ENCODE measurements at regions not wholly inside any gene's neighbourhood (a gene's known extent, or its start where the extent isn't known, plus 50 kb on each side); places are given as distances from the start of the nearest gene placed in this dataset.

DNA sequence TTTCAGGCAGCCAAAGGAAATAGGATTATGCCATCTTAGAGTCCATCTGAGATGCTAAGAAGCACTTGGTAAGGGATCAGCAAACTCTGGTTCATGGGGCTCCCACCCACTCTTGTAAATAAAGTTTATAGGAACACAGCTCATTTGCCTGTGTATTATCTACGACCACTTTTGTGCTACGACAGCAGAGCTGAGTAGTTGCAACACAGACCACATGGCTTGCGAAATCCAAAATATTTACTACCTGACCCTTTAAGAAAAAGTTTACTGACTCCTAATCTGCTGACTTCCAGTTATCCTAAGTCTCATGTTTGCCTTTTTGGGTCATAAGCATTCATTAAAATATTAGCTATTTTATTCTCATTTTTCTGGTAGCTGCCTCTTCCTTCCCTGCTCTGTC lies 859.0 kb downstream of the QKI start:
- TF ChIP-seq, protein P1, sequence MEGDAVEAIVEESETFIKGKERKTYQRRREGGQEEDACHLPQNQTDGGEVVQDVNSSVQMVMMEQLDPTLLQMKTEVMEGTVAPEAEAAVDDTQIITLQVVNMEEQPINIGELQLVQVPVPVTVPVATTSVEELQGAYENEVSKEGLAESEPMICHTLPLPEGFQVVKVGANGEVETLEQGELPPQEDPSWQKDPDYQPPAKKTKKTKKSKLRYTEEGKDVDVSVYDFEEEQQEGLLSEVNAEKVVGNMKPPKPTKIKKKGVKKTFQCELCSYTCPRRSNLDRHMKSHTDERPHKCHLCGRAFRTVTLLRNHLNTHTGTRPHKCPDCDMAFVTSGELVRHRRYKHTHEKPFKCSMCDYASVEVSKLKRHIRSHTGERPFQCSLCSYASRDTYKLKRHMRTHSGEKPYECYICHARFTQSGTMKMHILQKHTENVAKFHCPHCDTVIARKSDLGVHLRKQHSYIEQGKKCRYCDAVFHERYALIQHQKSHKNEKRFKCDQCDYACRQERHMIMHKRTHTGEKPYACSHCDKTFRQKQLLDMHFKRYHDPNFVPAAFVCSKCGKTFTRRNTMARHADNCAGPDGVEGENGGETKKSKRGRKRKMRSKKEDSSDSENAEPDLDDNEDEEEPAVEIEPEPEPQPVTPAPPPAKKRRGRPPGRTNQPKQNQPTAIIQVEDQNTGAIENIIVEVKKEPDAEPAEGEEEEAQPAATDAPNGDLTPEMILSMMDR (IDR thresholded peaks at IDR 0.05; ENCODE audit: insufficient read depth, low read length, poor library complexity, severe bottlenecking) = no peak
- no peak for TF ChIP-seq EZH2phosphoT487 (conservative IDR thresholded peaks at IDR 0.05; ENCODE audit: low read length)
- Histone ChIP-seq H3K36me3 (ENCODE audit: low read length) (no peaks in the 10 kb centered on the region), H3K27me3 (ENCODE audit: low read length) (no peaks in the 10 kb centered on the region), H3K27ac (ENCODE audit: low read depth, low read length) (no peak overlapping the region), H3K4me3 (ENCODE audit: insufficient read depth, low read length, poor library complexity, severe bottlenecking) (no peak overlapping the region), H3F3A (ENCODE audit: insufficient read depth) (no peaks in the 10 kb centered on the region), H3K9me2 (replicated peaks; ENCODE audit: insufficient read depth, low read length) (no peaks in the 10 kb centered on the region), H4K20me1 (ENCODE audit: low read depth, low read length) (no peaks in the 10 kb centered on the region), H3K9ac (ENCODE audit: low read length) (no peak overlapping the region), H2AFZ (ENCODE audit: low read depth, low read length, severe bottlenecking) (no peak overlapping the region), H3K9me3 (ENCODE audit: insufficient read depth, low read length) (no peaks in the 10 kb centered on the region), H3K4me2 (ENCODE audit: low read depth, low read length, poor library complexity, severe bottlenecking) (no peak overlapping the region), H3K79me2 (ENCODE audit: insufficient read depth, low read length) (no peaks in the 10 kb centered on the region)

DNA sequence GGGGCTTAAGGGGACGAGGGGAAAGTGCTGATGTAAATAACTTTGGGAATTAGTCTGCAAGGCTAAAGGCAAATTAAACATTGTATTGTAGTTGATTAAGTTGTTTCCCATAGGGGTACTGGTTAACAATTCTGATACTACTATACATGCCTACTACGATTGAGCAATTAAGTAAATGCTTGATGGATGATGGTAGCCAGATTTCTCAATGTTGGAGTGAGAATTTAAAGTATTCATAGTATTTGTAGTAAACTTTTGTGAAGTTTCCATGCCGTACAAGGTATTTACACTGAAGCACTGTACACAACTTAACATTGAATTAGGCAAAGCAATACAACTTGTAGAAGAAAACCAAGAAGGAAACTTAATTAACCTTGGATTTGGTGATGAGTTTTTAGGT lies 852.3 kb downstream of the QKI start:
- Histone ChIP-seq H3K4me3 (ENCODE audit: insufficient read depth, low read length, poor library complexity, severe bottlenecking) (no peak overlapping the region), H4K20me1 (ENCODE audit: low read depth, low read length) (no peaks in the 10 kb centered on the region), H3K9me3 (ENCODE audit: insufficient read depth, low read length) (no peaks in the 10 kb centered on the region), H3F3A (ENCODE audit: insufficient read depth) (no peaks in the 10 kb centered on the region), H3K79me2 (ENCODE audit: insufficient read depth, low read length) (no peaks in the 10 kb centered on the region), H3K27ac (ENCODE audit: low read depth, low read length) (no peak overlapping the region), H3K36me3 (ENCODE audit: low read length) (no peaks in the 10 kb centered on the region), H2AFZ (ENCODE audit: low read depth, low read length, severe bottlenecking) (no peak overlapping the region), H3K9me2 (replicated peaks; ENCODE audit: insufficient read depth, low read length) (no peaks in the 10 kb centered on the region), H3K9ac (ENCODE audit: low read length) (no peak overlapping the region), H3K4me2 (ENCODE audit: low read depth, low read length, poor library complexity, severe bottlenecking) (no peak overlapping the region), H3K27me3 (ENCODE audit: low read length) (no peaks in the 10 kb centered on the region)
- TF ChIP-seq, protein P1 (IDR thresholded peaks at IDR 0.05; ENCODE audit: insufficient read depth, low read length, poor library complexity, severe bottlenecking) = no peak
- no peak for TF ChIP-seq EZH2phosphoT487 (conservative IDR thresholded peaks at IDR 0.05; ENCODE audit: low read length)

DNA sequence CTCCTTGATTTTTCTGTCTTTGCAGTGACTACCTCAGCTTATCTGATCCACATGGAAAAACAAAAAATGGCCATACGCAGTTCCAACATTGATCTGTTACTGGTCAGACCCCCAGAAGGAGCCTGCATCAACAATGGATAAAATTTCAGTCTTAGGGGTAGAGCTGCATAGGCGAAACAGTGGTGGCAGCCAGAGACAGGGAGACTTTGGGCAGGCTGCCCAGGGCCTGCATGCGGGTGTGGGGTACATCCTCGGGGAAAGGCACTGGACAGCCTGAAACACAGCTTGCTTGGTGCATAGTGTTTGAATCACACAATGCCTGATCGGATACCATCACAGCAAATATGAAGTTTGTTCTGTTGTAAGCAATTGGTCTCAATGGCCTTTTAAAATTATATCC lies 847.8 kb downstream of the QKI start:
- no peak overlapping the region for H3K4me2 ChIP-seq (ENCODE audit: low read depth, low read length, poor library complexity, severe bottlenecking)
- H3K27ac ChIP-seq (ENCODE audit: low read depth, low read length) = no peak overlapping the region
- H3K9me2 ChIP-seq (replicated peaks; ENCODE audit: insufficient read depth, low read length) = no peaks in the 10 kb centered on the region
- H4K20me1 ChIP-seq (ENCODE audit: low read depth, low read length) = no peaks in the 10 kb centered on the region
- no peaks in the 10 kb centered on the region for H3K9me3 ChIP-seq (ENCODE audit: insufficient read depth, low read length)
- H3K4me3 ChIP-seq (ENCODE audit: insufficient read depth, low read length, poor library complexity, severe bottlenecking) = no peak overlapping the region
- no peak overlapping the region for H2AFZ ChIP-seq (ENCODE audit: low read depth, low read length, severe bottlenecking)
- H3F3A ChIP-seq (ENCODE audit: insufficient read depth) = no peaks in the 10 kb centered on the region
- H3K36me3 ChIP-seq (ENCODE audit: low read length) = no peaks in the 10 kb centered on the region
- TF ChIP-seq, protein P1 (IDR thresholded peaks at IDR 0.05; ENCODE audit: insufficient read depth, low read length, poor library complexity, severe bottlenecking) = no peak
- no peak for TF ChIP-seq EZH2phosphoT487 (conservative IDR thresholded peaks at IDR 0.05; ENCODE audit: low read length)
- H3K9ac ChIP-seq (ENCODE audit: low read length) = no peak overlapping the region
- no peaks in the 10 kb centered on the region for H3K27me3 ChIP-seq (ENCODE audit: low read length)
- no peaks in the 10 kb centered on the region for H3K79me2 ChIP-seq (ENCODE audit: insufficient read depth, low read length)

DNA sequence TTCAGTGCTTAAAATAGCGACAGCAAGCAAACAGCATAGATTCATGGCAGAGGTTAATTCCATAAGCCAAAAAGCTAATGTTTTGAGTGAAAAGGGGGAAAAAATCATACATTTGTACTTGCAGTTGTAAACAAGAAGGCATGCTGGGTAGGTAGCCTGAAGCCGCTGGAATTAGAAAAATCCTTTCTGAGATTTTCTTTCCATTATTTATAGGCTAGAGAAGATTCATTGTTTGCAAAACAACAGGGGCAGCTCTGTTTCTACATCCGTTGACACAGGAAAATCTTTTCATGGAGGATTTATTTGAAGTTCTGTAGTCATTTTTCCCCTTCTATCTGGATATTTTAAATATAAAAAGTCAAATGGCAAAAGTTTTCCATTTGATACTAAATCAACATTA lies 843.9 kb downstream of the QKI start:
- H3K36me3 ChIP-seq (ENCODE audit: low read length) = no peaks in the 10 kb centered on the region
- H3K9me3 ChIP-seq (ENCODE audit: insufficient read depth, low read length) = no peaks in the 10 kb centered on the region
- no peaks in the 10 kb centered on the region for H3K9me2 ChIP-seq (replicated peaks; ENCODE audit: insufficient read depth, low read length)
- H3K9ac ChIP-seq (ENCODE audit: low read length) = no peak overlapping the region
- no peak overlapping the region for H2AFZ ChIP-seq (ENCODE audit: low read depth, low read length, severe bottlenecking)
- H3K4me3 ChIP-seq (ENCODE audit: insufficient read depth, low read length, poor library complexity, severe bottlenecking) = no peak overlapping the region
- no peaks in the 10 kb centered on the region for H3K79me2 ChIP-seq (ENCODE audit: insufficient read depth, low read length)
- no peaks in the 10 kb centered on the region for H3K27me3 ChIP-seq (ENCODE audit: low read length)
- H3K27ac ChIP-seq (ENCODE audit: low read depth, low read length) = no peak overlapping the region
- no peak overlapping the region for H3K4me2 ChIP-seq (ENCODE audit: low read depth, low read length, poor library complexity, severe bottlenecking)
- H3F3A ChIP-seq (ENCODE audit: insufficient read depth) = no peaks in the 10 kb centered on the region
- no peak for TF ChIP-seq EZH2phosphoT487 (conservative IDR thresholded peaks at IDR 0.05; ENCODE audit: low read length)
- TF ChIP-seq, protein P1 (IDR thresholded peaks at IDR 0.05; ENCODE audit: insufficient read depth, low read length, poor library complexity, severe bottlenecking) = no peak
- no peaks in the 10 kb centered on the region for H4K20me1 ChIP-seq (ENCODE audit: low read depth, low read length)
